ENCODE measurements at regions not wholly inside any gene's neighbourhood (a gene's known extent, or its start where the extent isn't known, plus 50 kb on each side); places are given as distances from the start of the nearest gene placed in this dataset.
"Not testable (repeated sequence)": the region's sequence is repeated elsewhere in the genome, so short reads cannot be mapped to it uniquely, and the experiment has no call there.

DNA sequence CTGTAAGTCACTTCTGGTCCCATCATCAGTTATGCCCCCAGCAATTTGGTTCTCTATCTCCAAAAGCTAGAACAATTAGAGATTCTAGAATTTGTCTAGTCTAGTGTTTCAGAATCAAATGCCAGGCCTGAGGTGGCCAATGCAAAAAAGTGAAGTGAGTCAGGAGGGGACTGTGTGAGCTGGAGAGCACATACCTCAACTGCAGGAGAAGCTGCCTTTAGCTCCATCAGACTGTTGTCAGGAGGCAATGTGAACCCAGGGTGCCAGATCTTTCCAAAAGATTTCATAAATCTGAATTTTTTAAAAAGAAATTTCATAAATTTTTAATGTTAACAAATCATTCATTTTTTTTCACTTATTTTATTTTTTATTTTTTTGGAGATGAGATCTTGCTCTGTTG, 80.7 kb upstream of the EOMES start:
- Histone ChIP-seq H3K27ac (no peak overlapping the region), H3K27me3 (replicated peaks in 1 of 7) (no peaks in the 10 kb centered on the region), H3K4me3 (no peak overlapping the region), H3K9me3 (no peaks in the 10 kb centered on the region), H3K36me3 (no peaks in the 10 kb centered on the region), H3K4me1 (no peaks in the 10 kb centered on the region)
- intact Hi-C loops (cut with DNase I; ENCODE audit: low total_unique reads), result no loop called here
- no peak for TF ChIP-seq POLR2A (IDR thresholded peaks at IDR 0.05)
- no peak for TF ChIP-seq CTCF (IDR thresholded peaks at IDR 0.05 in 8 of 11, conservative IDR thresholded peaks at IDR 0.05 in 3 of 11)
- no peak for TF ChIP-seq POLR2AphosphoS5 (IDR thresholded peaks at IDR 0.05)
- DNase-seq, result no peak

GRCh38 chr3:27805282-27805681, 83.2 kb upstream of the EOMES start:
- Histone ChIP-seq H3K27me3 (replicated peaks in 1 of 7) (no peaks in the 10 kb centered on the region), H3K27ac (no peak overlapping the region), H3K4me1 (no peaks in the 10 kb centered on the region), H3K4me3 (no peak overlapping the region), H3K9me3 (no peaks in the 10 kb centered on the region), H3K36me3 (no peaks in the 10 kb centered on the region)
- TF ChIP-seq POLR2A (IDR thresholded peaks at IDR 0.05) (no peak), CTCF (IDR thresholded peaks at IDR 0.05 in 8 of 11, conservative IDR thresholded peaks at IDR 0.05 in 3 of 11) (no peak)
- intact Hi-C loops (cut with DNase I; ENCODE audit: low total_unique reads), result no loop called here
- 67 to 83% (median 70%) methylated on average over 2 of the region's 2 CpGs for WGBS, 5 donors
- no peak for DNase-seq

GRCh38 chr3:27813255-27813654, 91.1 kb upstream of the EOMES start:
- Histone ChIP-seq H3K4me3 (no peak overlapping the region), H3K27me3 (replicated peaks in 1 of 7) (no peaks in the 10 kb centered on the region), H3K4me1 (no peaks in the 10 kb centered on the region), H3K9me3 (peaks cover 0 to 6% (median 0%) of the 10 kb centered on the region in 8 donors), H3K36me3 (no peaks in the 10 kb centered on the region), H3K27ac (no peak overlapping the region)
- TF ChIP-seq CTCF (IDR thresholded peaks at IDR 0.05 in 8 of 11, conservative IDR thresholded peaks at IDR 0.05 in 3 of 11), result no peak
- no peak for TF ChIP-seq POLR2AphosphoS5 (IDR thresholded peaks at IDR 0.05)
- TF ChIP-seq POLR2A (IDR thresholded peaks at IDR 0.05), result no peak
- intact Hi-C loops (cut with DNase I; ENCODE audit: low total_unique reads), result no loop called here
- no peak for DNase-seq
- WGBS, 5 donors, result 41 to 69% (median 57%) methylated on average over 1 of the region's 1 CpG

GRCh38 chr3:27821609-27822008, 99.5 kb upstream of the EOMES start:
- H3K4me1 ChIP-seq; H3K9me3 ChIP-seq; H3K27me3 ChIP-seq (replicated peaks in 1 of 7); H3K27ac ChIP-seq; H3K4me3 ChIP-seq; H3K36me3 ChIP-seq; DNase-seq; intact Hi-C loops (cut with DNase I; ENCODE audit: low total_unique reads): not testable (repeated sequence)
- WGBS, 5 donors, result 90 to 97% (median 93%) methylated on average over 12 to 23 of the region's 23 CpGs
